ENCODE measurements at regions not wholly inside any gene's neighbourhood (a gene's known extent, or its start where the extent isn't known, plus 50 kb on each side); places are given as distances from the start of the nearest gene placed in this dataset.

GRCh38 chr3:64345371-64345770, 120.1 kb upstream of the PRICKLE2 start:
- Mint-ChIP-seq H3K4me3 (no peak overlapping the region), H3K36me3 (no peaks in the 10 kb centered on the region), H3K27ac (no peak overlapping the region), H3K9me3 (no peaks in the 10 kb centered on the region), H3K27me3 (no peaks in the 10 kb centered on the region), H3K4me1 (no peaks in the 10 kb centered on the region)
- ATAC-seq (replicated peaks): no peak
- DNase-seq: no peak

- no peaks in the 10 kb centered on the region for H3K4me1 Mint-ChIP-seq
- DNase-seq (no peak), ATAC-seq (replicated peaks) (no peak)
- H3K27me3 Mint-ChIP-seq: no peaks in the 10 kb centered on the region
- no peaks in the 10 kb centered on the region for H3K9me3 Mint-ChIP-seq
- H3K4me3 Mint-ChIP-seq: no peak overlapping the region
- no peak overlapping the region for H3K27ac Mint-ChIP-seq
- no peaks in the 10 kb centered on the region for H3K36me3 Mint-ChIP-seq
Measured at GRCh38 chr3:64344721-64345207, 119.5 kb upstream of the PRICKLE2 start.

GRCh38 chr3:64343689-64344430, 118.6 kb upstream of the PRICKLE2 start:
- Mint-ChIP-seq H3K27ac (no peak overlapping the region), H3K4me1 (no peaks in the 10 kb centered on the region), H3K36me3 (no peaks in the 10 kb centered on the region), H3K27me3 (no peaks in the 10 kb centered on the region), H3K4me3 (no peak overlapping the region), H3K9me3 (peaks cover 2 to 5% of the 10 kb centered on the region in 2 donors)
- no peak for DNase-seq
- ATAC-seq (replicated peaks): no peak

GRCh38 chr3:64342940-64343688, 117.8 kb upstream of the PRICKLE2 start:
- no peaks in the 10 kb centered on the region for H3K27me3 Mint-ChIP-seq
- H3K9me3 Mint-ChIP-seq: peaks cover 3 to 7% of the 10 kb centered on the region in 2 donors
- DNase-seq (no peak), ATAC-seq (replicated peaks) (no peak)
- no peaks in the 10 kb centered on the region for H3K36me3 Mint-ChIP-seq
- H3K27ac Mint-ChIP-seq: no peak overlapping the region
- no peak overlapping the region for H3K4me3 Mint-ChIP-seq
- H3K4me1 Mint-ChIP-seq: no peaks in the 10 kb centered on the region

GRCh38 chr3:64341296-64341695, 116.0 kb upstream of the PRICKLE2 start:
- DNase-seq: no peak
- ATAC-seq (replicated peaks): no peak
- Mint-ChIP-seq H3K36me3 (no peaks in the 10 kb centered on the region), H3K27ac (no peak overlapping the region), H3K4me1 (no peaks in the 10 kb centered on the region), H3K4me3 (no peak overlapping the region), H3K27me3 (no peaks in the 10 kb centered on the region), H3K9me3 (peaks cover 3 to 7% of the 10 kb centered on the region in 2 donors)

GRCh38 chr3:64340641-64341101, 115.4 kb upstream of the PRICKLE2 start:
- Mint-ChIP-seq H3K4me3 (no peak overlapping the region), H3K4me1 (no peaks in the 10 kb centered on the region), H3K27ac (no peak overlapping the region), H3K9me3 (peaks cover 3 to 7% of the 10 kb centered on the region in 2 donors), H3K27me3 (no peaks in the 10 kb centered on the region), H3K36me3 (no peaks in the 10 kb centered on the region)
- ATAC-seq (replicated peaks) (no peak), DNase-seq (no peak)

GRCh38 chr3:64336488-64336887, 111.2 kb upstream of the PRICKLE2 start:
- Mint-ChIP-seq H3K4me1 (no peaks in the 10 kb centered on the region), H3K27ac (no peak overlapping the region), H3K36me3 (no peaks in the 10 kb centered on the region), H3K9me3 (peaks cover 3 to 7% of the 10 kb centered on the region in 2 donors), H3K27me3 (no peaks in the 10 kb centered on the region), H3K4me3 (no peak overlapping the region)
- no peak for ATAC-seq (replicated peaks)
- DNase-seq: no peak

- H3K4me1 Mint-ChIP-seq: no peaks in the 10 kb centered on the region
- no peaks in the 10 kb centered on the region for H3K27me3 Mint-ChIP-seq
- H3K36me3 Mint-ChIP-seq: no peaks in the 10 kb centered on the region
- H3K9me3 Mint-ChIP-seq: no peaks in the 10 kb centered on the region
- no peak for DNase-seq
- H3K27ac Mint-ChIP-seq: no peak overlapping the region
- no peak for ATAC-seq (replicated peaks)
- H3K4me3 Mint-ChIP-seq: no peak overlapping the region
Measured at GRCh38 chr3:64332459-64333350, 107.4 kb upstream of the PRICKLE2 start.

GRCh38 chr3:64331605-64332004, 106.3 kb upstream of the PRICKLE2 start:
- H3K9me3 Mint-ChIP-seq: peaks cover 0 to 3% of the 10 kb centered on the region in 2 donors

GRCh38 chr3:64329037-64329436, 103.8 kb upstream of the PRICKLE2 start:
- no peak overlapping the region for H3K4me3 Mint-ChIP-seq
- peaks cover 4 to 6% of the 10 kb centered on the region in 2 donors for H3K9me3 Mint-ChIP-seq
- no peak for ATAC-seq (replicated peaks)
- no peak overlapping the region for H3K27ac Mint-ChIP-seq
- no peaks in the 10 kb centered on the region for H3K4me1 Mint-ChIP-seq
- H3K36me3 Mint-ChIP-seq: no peaks in the 10 kb centered on the region
- H3K27me3 Mint-ChIP-seq: no peaks in the 10 kb centered on the region
- DNase-seq: no peak

More at GRCh38 chr3:64331605-64332004, 106.3 kb upstream of the PRICKLE2 start:
- Mint-ChIP-seq H3K27ac (no peak overlapping the region), H3K4me1 (no peaks in the 10 kb centered on the region), H3K4me3 (no peak overlapping the region), H3K27me3 (no peaks in the 10 kb centered on the region), H3K36me3 (no peaks in the 10 kb centered on the region)
- DNase-seq (no peak), ATAC-seq (replicated peaks) (no peak)

GRCh38 chr3:64327100-64327804, 102.0 kb upstream of the PRICKLE2 start:
- Mint-ChIP-seq H3K4me1 (no peaks in the 10 kb centered on the region), H3K27ac (no peak overlapping the region), H3K9me3 (peaks cover 4 to 6% of the 10 kb centered on the region in 2 donors), H3K4me3 (no peak overlapping the region), H3K36me3 (no peaks in the 10 kb centered on the region), H3K27me3 (no peaks in the 10 kb centered on the region)
- DNase-seq: no peak
- no peak for ATAC-seq (replicated peaks)

- Mint-ChIP-seq H3K36me3 (no peaks in the 10 kb centered on the region), H3K4me1 (no peaks in the 10 kb centered on the region), H3K9me3 (peaks cover 3 to 4% of the 10 kb centered on the region in 2 donors), H3K27me3 (peaks cover 0 to 5% of the 10 kb centered on the region in 2 donors), H3K4me3 (no peak overlapping the region), H3K27ac (no peak overlapping the region)
- ATAC-seq (replicated peaks): no peak
- DNase-seq: no peak
Measured at GRCh38 chr3:64321747-64322146, 96.5 kb upstream of the PRICKLE2 start.

- DNase-seq (no peak), ATAC-seq (replicated peaks) (no peak)
- H3K36me3 Mint-ChIP-seq: no peaks in the 10 kb centered on the region
- H3K27me3 Mint-ChIP-seq: peaks cover 0 to 5% of the 10 kb centered on the region in 2 donors
- H3K4me3 Mint-ChIP-seq: no peak overlapping the region
- no peak overlapping the region for H3K27ac Mint-ChIP-seq
- no peaks in the 10 kb centered on the region for H3K9me3 Mint-ChIP-seq
- H3K4me1 Mint-ChIP-seq: no peaks in the 10 kb centered on the region
Measured at GRCh38 chr3:64319391-64319790, 94.1 kb upstream of the PRICKLE2 start.

Data from stimulated activated naive B cell treated with anti-CD40 and anti-IgM and Interleukin-4, amounts not matched to agents 10 μg/mL and 1 μg/mL and 100 μg/mL, for 72 hours (primary cell).